Right atrium auricular region (tissue), 2 donors: ENCODE measurements at regions not wholly inside any gene's neighbourhood (a gene's known extent, or its start where the extent isn't known, plus 50 kb on each side); places are given as distances from the start of the nearest gene placed in this dataset.

Source experiments
- DNase-seq: peaks from one replicate; pipeline ENCODE4 v3.0.0-alpha.2; 2019; ENCODE audit warnings: low spot score
- H3K27ac ChIP-seq, 2 donors: fragments of 200-600 bp; sonication (generic); 1 replicate in 1 of 2; 2 replicates in 1 of 2; pipeline ENCODE4 v1.5.1; 2016 to 2019
- H3K27me3 ChIP-seq, 2 donors: fragments of 200-600 bp; sonication (generic); one replicate each; pipeline versions ENCODE4 v1.5.1 to v1.6.0; 2017 to 2019
- H3K36me3 ChIP-seq: fragments of 200-600 bp; sonication (generic); one replicate; pipeline ENCODE4 v1.5.1; 2016
- H3K4me1 ChIP-seq, 2 donors: fragments of 200-600 bp; sonication (generic); one replicate each; pipeline versions ENCODE4 v1.5.1 to v1.6.0; 2017 to 2019
- H3K4me3 ChIP-seq, 2 donors: fragments of 200-600 bp; sonication (generic); 1 replicate in 1 of 2; 2 replicates in 1 of 2; pipeline ENCODE4 v1.5.1; 2017 to 2019; ENCODE audit warnings: mild to moderate bottlenecking in 1 of 2, moderate library complexity in 1 of 2
- H3K9me3 ChIP-seq, 2 donors: fragments of 200-600 bp; sonication (generic); one replicate each; pipeline ENCODE4 v1.5.1; 2019
- TF ChIP-seq, protein P1 (sequence below), 2 donors: fragments of 200-600 bp; sonication (generic); IDR thresholded peaks; one replicate each; pipeline ENCODE4 v1.5.1; 2019; ENCODE audit warnings: antibody characterized with exemption in 2 of 2

DNA sequence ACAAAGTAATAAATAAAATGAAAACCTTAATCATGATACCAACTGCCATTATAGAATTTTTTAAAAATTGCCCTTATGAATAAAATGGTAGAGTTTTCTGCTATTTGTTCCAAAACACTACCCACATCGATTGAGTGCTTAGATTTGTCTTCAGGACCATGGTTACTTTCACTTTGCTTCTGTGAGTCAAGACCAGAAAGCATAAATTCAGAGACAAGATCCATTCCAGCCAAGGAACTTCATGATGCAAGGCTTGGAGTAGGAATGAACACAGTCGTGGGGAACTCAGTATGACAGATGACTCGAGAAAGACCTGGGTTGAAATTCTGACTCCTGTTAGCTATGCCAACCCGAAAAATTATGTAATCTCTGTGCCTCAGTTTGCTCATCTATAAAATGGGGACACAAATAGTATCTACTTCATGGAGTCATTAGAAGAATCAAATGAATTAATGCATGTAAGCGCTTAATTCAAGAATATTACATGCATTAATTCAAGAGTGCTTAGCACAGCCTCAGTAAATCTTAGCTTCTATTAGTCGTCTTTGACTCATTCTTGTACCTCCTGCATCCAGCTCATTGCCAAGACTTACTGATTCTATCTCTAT lies 72.5 kb upstream of the MYLIP start:
- Histone ChIP-seq H3K4me3 (no peak overlapping the region), H3K36me3 (no peaks in the 10 kb centered on the region), H3K9me3 (no peaks in the 10 kb centered on the region), H3K4me1 (no peaks in the 10 kb centered on the region), H3K27ac (no peak overlapping the region), H3K27me3 (no peaks in the 10 kb centered on the region)
- DNase-seq: no peak
- TF ChIP-seq, protein P1, sequence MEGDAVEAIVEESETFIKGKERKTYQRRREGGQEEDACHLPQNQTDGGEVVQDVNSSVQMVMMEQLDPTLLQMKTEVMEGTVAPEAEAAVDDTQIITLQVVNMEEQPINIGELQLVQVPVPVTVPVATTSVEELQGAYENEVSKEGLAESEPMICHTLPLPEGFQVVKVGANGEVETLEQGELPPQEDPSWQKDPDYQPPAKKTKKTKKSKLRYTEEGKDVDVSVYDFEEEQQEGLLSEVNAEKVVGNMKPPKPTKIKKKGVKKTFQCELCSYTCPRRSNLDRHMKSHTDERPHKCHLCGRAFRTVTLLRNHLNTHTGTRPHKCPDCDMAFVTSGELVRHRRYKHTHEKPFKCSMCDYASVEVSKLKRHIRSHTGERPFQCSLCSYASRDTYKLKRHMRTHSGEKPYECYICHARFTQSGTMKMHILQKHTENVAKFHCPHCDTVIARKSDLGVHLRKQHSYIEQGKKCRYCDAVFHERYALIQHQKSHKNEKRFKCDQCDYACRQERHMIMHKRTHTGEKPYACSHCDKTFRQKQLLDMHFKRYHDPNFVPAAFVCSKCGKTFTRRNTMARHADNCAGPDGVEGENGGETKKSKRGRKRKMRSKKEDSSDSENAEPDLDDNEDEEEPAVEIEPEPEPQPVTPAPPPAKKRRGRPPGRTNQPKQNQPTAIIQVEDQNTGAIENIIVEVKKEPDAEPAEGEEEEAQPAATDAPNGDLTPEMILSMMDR (IDR thresholded peaks at IDR 0.05): no peak

DNA sequence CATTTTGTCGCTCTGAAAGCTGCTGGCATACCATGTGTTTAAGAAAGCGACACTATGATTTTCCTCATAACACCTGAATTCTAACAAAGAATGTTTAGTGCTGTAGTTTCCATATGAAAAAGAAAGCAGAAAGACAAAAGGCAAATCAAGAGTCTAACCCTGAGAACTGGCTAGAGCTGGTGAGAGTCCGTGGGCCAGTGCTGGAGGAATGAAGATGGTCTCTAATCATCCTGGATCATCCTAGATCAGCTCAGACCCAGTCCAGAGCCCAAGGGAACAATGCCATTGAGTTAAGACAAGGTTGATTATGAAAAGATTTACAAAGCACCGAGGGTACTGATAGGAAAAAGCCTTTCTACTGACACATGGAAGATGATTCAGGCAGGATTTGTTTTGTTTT lies 73.0 kb upstream of the MYLIP start:
- no peak overlapping the region for H3K4me3 ChIP-seq
- H3K27me3 ChIP-seq: no peaks in the 10 kb centered on the region
- H3K36me3 ChIP-seq: no peaks in the 10 kb centered on the region
- H3K4me1 ChIP-seq: no peaks in the 10 kb centered on the region
- no peaks in the 10 kb centered on the region for H3K9me3 ChIP-seq
- no peak for DNase-seq
- TF ChIP-seq, protein P1 (IDR thresholded peaks at IDR 0.05): no peak
- H3K27ac ChIP-seq: no peak overlapping the region

DNA sequence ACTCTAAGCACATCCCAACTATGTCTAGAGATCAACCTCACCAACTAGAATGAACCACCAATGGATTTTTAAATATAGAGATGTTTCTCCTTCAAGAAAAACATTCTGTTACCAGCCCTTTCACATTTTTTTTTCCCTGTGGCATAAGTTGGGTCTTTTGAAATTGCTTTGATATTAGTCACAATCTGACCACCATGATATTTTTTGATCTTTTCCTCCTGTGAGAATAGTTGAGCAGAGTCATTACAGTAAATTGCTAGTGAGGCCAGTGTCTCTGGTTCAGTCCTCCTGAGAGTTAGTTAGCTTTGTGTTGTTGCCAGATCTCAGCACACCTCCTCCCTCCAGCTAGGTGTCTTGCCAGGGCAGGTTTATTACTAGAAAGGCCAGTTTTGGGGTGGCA lies 79.7 kb upstream of the MYLIP start:
- Histone ChIP-seq H3K4me3 (no peak overlapping the region), H3K4me1 (no peaks in the 10 kb centered on the region), H3K27me3 (no peaks in the 10 kb centered on the region), H3K9me3 (no peaks in the 10 kb centered on the region), H3K36me3 (no peaks in the 10 kb centered on the region), H3K27ac (no peak overlapping the region)
- TF ChIP-seq, protein P1 (IDR thresholded peaks at IDR 0.05): no peak
- no peak for DNase-seq

DNA sequence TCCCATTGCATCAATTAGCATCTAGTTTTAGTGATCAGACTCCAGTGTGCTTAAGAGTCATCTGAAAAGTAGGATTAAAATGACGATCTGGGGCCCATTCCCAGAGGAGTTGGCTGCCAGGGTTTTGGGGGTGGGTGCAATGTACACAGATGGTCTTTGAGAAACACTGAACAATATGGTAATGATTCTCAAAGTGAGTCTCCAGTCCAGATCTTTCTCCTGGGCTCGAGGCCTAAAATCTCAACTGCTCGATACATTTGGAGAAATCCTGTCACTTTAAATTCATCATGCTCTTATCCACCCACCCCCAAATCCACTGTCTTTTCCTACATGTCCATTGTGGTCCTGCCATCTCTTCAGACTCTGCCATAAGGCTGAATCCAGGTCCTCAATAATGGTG lies 80.7 kb upstream of the MYLIP start:
- Histone ChIP-seq H3K36me3 (no peaks in the 10 kb centered on the region), H3K9me3 (no peaks in the 10 kb centered on the region), H3K4me3 (no peak overlapping the region), H3K27ac (no peak overlapping the region), H3K4me1 (no peaks in the 10 kb centered on the region), H3K27me3 (no peaks in the 10 kb centered on the region)
- no peak for DNase-seq
- TF ChIP-seq, protein P1 (IDR thresholded peaks at IDR 0.05): no peak

DNA sequence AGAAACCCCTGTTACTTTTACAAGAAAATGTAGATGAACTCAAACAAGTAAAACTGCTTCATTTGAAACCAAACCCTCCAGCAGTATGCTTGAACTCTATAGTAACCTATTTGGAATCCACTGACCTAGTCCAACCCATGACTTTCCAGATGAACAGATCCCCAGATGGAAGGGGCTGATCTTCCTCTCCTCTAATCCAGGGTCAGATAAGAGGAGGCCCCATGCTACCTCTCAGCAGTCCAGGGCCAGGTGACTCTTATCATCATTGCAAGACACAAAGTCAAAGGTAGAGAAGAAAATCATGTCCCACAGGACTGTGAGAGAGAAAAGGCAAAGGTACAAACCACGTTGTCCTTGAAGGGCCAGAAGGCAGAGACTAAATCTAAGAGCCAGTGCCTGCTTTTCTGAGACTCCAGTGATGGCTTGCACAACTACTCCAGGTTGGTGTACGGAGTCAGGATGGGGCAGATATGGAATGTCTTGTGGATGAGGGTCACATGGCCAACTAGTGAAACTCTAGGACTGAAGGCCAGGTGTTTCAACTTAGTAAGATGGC lies 81.4 kb upstream of the MYLIP start:
- H3K27me3 ChIP-seq: no peaks in the 10 kb centered on the region
- H3K36me3 ChIP-seq: no peaks in the 10 kb centered on the region
- no peak for DNase-seq
- TF ChIP-seq, protein P1 (IDR thresholded peaks at IDR 0.05): no peak
- no peak overlapping the region for H3K27ac ChIP-seq
- no peaks in the 10 kb centered on the region for H3K4me1 ChIP-seq
- no peak overlapping the region for H3K4me3 ChIP-seq
- no peaks in the 10 kb centered on the region for H3K9me3 ChIP-seq

DNA sequence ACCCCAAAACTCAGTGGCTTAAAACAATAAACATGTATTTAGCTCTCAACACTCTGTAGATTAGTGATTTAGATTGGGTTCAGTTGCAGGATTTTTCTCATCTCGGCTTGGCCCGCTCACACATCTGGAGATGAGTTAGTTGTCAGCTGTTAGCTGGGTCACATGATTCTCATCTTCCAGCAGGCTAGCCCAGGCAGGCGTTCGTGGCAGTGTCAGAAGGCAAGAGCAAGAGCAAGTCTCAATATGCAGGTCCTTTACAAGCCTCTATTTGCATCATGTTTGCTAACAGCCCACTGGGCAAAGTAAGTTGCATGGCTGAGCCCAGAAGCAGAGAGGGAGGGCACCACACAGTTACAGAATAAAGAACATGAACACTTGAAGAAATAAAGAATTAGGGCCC lies 83.6 kb upstream of the MYLIP start:
- Histone ChIP-seq H3K4me1 (no peaks in the 10 kb centered on the region), H3K4me3 (no peak overlapping the region), H3K9me3 (peaks cover 0 to 6% of the 10 kb centered on the region in 2 donors), H3K27me3 (no peaks in the 10 kb centered on the region), H3K27ac (no peak overlapping the region), H3K36me3 (no peaks in the 10 kb centered on the region)
- no peak for DNase-seq
- TF ChIP-seq, protein P1 (IDR thresholded peaks at IDR 0.05): no peak
